ENCODE measurements at regions not wholly inside any gene's neighbourhood (a gene's known extent, or its start where the extent isn't known, plus 50 kb on each side); places are given as distances from the start of the nearest gene placed in this dataset.

DNA sequence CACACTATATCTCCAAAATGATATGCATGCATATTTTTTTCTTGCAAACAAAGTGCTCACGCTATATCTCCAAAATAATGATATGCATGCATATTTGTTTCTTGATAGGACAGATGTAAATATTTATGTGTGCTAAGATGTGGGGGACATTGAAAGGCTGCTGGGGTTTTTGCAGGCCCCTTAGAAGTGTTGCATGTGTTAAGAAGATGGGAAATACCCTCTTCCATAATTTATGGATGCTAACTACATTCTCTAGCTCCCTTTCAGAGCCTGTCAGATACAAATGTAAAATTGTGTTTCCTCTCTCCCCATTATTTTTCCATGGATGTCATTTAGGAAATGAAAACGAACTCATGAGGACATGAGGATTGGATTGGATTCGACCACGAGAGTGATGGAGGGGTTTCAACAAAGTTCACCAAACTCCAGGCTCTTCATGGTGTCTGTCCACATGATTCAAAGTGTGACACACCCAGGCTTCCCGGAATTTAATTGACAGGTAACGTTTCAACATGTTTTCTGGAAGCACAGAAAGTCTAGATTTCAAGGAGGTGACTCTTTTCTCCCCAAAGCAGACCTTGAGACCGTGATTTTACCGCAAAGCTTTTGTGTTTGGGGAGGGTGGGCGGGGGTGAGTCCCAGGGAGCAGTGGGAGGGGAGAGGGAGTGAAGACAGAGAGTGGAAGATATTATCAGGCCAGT, 94.4 kb upstream of the CD99 start:
- TF ChIP-seq POLR2A (IDR thresholded peaks at IDR 0.05; ENCODE audit: low read length) (no peak), GATA1 (IDR thresholded peaks at IDR 0.05; ENCODE audit: low read depth, low read length) (no peak)
